Gastroesophageal sphincter (tissue), 4 donors: ENCODE measurements at regions not wholly inside any gene's neighbourhood (a gene's known extent, or its start where the extent isn't known, plus 50 kb on each side); places are given as distances from the start of the nearest gene placed in this dataset.

Source experiments
- ATAC-seq: fragments of 150-250 bp; one replicate; pipeline ENCODE4 v1.9.1; 2016; ENCODE audit warnings: mild to moderate bottlenecking, moderate library complexity
- H3K27ac ChIP-seq, 4 donors: fragments of 200-600 bp; sonication (generic) in 3 of 4; 1 replicate in 3 of 4; 2 replicates in 1 of 4; pipeline ENCODE4 v1.5.1; 2016 to 2019
- H3K27me3 ChIP-seq: fragments of 200-600 bp; sonication (generic); one replicate; pipeline ENCODE4 v1.5.1; 2019
- H3K36me3 ChIP-seq, 2 donors: fragments of 200-600 bp; sonication (generic); one replicate each; pipeline ENCODE4 v1.5.1; 2019; ENCODE audit warnings: control low read depth in 1 of 2
- H3K4me1 ChIP-seq, 3 donors: fragments of 200-600 bp; sonication (generic); 1 replicate in 2 of 3; 2 replicates in 1 of 3; pipeline ENCODE4 v1.5.1; 2016 to 2019; ENCODE audit warnings: control low read depth in 2 of 3
- H3K4me3 ChIP-seq, 2 donors: fragments of 200-600 bp; sonication (generic); one replicate each; pipeline ENCODE4 v1.5.1; 2019; ENCODE audit warnings: mild to moderate bottlenecking in 1 of 2, moderate library complexity in 1 of 2
- H3K9me3 ChIP-seq, 3 donors: fragments of 200-600 bp; sonication (generic); one replicate each; pipeline ENCODE4 v1.5.1; 2017 to 2019; ENCODE audit warnings: control low read depth in 2 of 3
- CTCF ChIP-seq, 4 experiments: fragments of 200-600 bp in 2 of 4; fragments of 450-650 bp in 2 of 4; sonication (generic) in 1 of 4; IDR thresholded peaks; one replicate each; pipeline ENCODE4 v1.5.1; 2017 to 2019; ENCODE audit warnings: antibody characterized with exemption in 4 of 4, mild to moderate bottlenecking in 2 of 4, moderate library complexity in 2 of 4
- EP300 ChIP-seq: sonication (generic); formaldehyde crosslinking; IDR thresholded peaks from one replicate; pipeline ENCODE4 v1.6.1; 2017; ENCODE audit warnings: antibody characterized with exemption, mild to moderate bottlenecking
- POLR2A ChIP-seq, 2 donors: fragments of 450-650 bp; IDR thresholded peaks; one replicate each; pipeline ENCODE4 v1.6.1; 2017; ENCODE audit warnings: antibody characterized with exemption in 2 of 2, mild to moderate bottlenecking in 2 of 2, moderate library complexity in 1 of 2
- POLR2AphosphoS5 ChIP-seq: sonication (generic); formaldehyde crosslinking; IDR thresholded peaks from one replicate; pipeline ENCODE4 v1.6.1; 2017; ENCODE audit warnings: antibody characterized with exemption
- WGBS, 2 donors: methylation state at CpG; one replicate each; pipeline ENCODE4 v1.1.5; 2018; ENCODE audit warnings: low coverage in 1 of 2; 5-methylcytosine and 5-hydroxymethylcytosine counted together

GRCh38 chr22:20653795-20654342, 120.0 kb upstream of the SERPIND1 start:
- TF ChIP-seq CTCF (IDR thresholded peaks at IDR 0.05) (no peak), POLR2AphosphoS5 (no peak)
- no peaks in the 10 kb centered on the region for H3K4me1 ChIP-seq
- no peaks in the 10 kb centered on the region for H3K9me3 ChIP-seq
- WGBS, 2 donors: no CpG with 5 or more reads among the region's 3 CpGs
- H3K27ac ChIP-seq: no peak overlapping the region
- no peak for ATAC-seq
- no peaks in the 10 kb centered on the region for H3K27me3 ChIP-seq
- no peak overlapping the region for H3K4me3 ChIP-seq
- no peaks in the 10 kb centered on the region for H3K36me3 ChIP-seq

GRCh38 chr22:20654343-20655208, 119.3 kb upstream of the SERPIND1 start:
- Histone ChIP-seq H3K36me3 (no peaks in the 10 kb centered on the region), H3K9me3 (no peaks in the 10 kb centered on the region), H3K27me3 (no peaks in the 10 kb centered on the region), H3K4me1 (no peaks in the 10 kb centered on the region), H3K27ac (no peak overlapping the region), H3K4me3 (no peak overlapping the region)
- no peak for ATAC-seq
- 86 to 100% methylated on average over 2 to 13 of the region's 20 CpGs for WGBS, 2 donors
- TF ChIP-seq EP300 (no peak), POLR2A (IDR thresholded peaks at IDR 0.05) (no peak), POLR2AphosphoS5 (no peak), CTCF (IDR thresholded peaks at IDR 0.05) (no peak)

GRCh38 chr22:20655623-20656022, 118.3 kb upstream of the SERPIND1 start:
- TF ChIP-seq CTCF (IDR thresholded peaks at IDR 0.05): no peak
- TF ChIP-seq POLR2AphosphoS5: no peak
- no peak for TF ChIP-seq EP300
- TF ChIP-seq POLR2A (IDR thresholded peaks at IDR 0.05): no peak
- H3K27me3 ChIP-seq: no peaks in the 10 kb centered on the region
- H3K27ac ChIP-seq: no peak overlapping the region
- H3K4me3 ChIP-seq: no peak overlapping the region
- H3K9me3 ChIP-seq: no peaks in the 10 kb centered on the region
- no peak for ATAC-seq
- H3K36me3 ChIP-seq: no peaks in the 10 kb centered on the region
- H3K4me1 ChIP-seq: no peaks in the 10 kb centered on the region

GRCh38 chr22:20656516-20656901, 117.4 kb upstream of the SERPIND1 start:
- WGBS, 2 donors: 92 to 94% methylated on average over 8 to 12 of the region's 12 CpGs
- Histone ChIP-seq H3K4me3 (no peak overlapping the region), H3K4me1 (no peaks in the 10 kb centered on the region), H3K27me3 (peaks cover 4% of the 10 kb centered on the region), H3K9me3 (no peaks in the 10 kb centered on the region), H3K36me3 (no peaks in the 10 kb centered on the region), H3K27ac (no peak overlapping the region)
- no peak for ATAC-seq
- no peak for TF ChIP-seq POLR2AphosphoS5
- TF ChIP-seq POLR2A (IDR thresholded peaks at IDR 0.05): no peak
- TF ChIP-seq EP300: no peak

- no peak for TF ChIP-seq EP300
- no peak for TF ChIP-seq POLR2AphosphoS5
- TF ChIP-seq CTCF (IDR thresholded peaks at IDR 0.05): no peak
- no peak for TF ChIP-seq POLR2A (IDR thresholded peaks at IDR 0.05)
- Histone ChIP-seq H3K27ac (no peak overlapping the region), H3K36me3 (no peaks in the 10 kb centered on the region), H3K4me3 (no peak overlapping the region), H3K27me3 (peaks cover 8% of the 10 kb centered on the region), H3K4me1 (no peaks in the 10 kb centered on the region), H3K9me3 (no peaks in the 10 kb centered on the region)
- no peak for ATAC-seq
- WGBS, 2 donors: 76 to 85% methylated on average over 6 to 17 of the region's 17 CpGs
Measured at GRCh38 chr22:20656902-20657836, 116.7 kb upstream of the SERPIND1 start.
